Natural killer cell (primary cell): ENCODE measurements at regions not wholly inside any gene's neighbourhood (a gene's known extent, or its start where the extent isn't known, plus 50 kb on each side); places are given as distances from the start of the nearest gene placed in this dataset.
"Not testable (repeated sequence)": the region's sequence is repeated elsewhere in the genome, so short reads cannot be mapped to it uniquely, and the experiment has no call there.

Source experiments
- ATAC-seq, 3 donors: fragments of 150-1000 bp in 2 of 3; fragments of 200-7000 bp in 1 of 3; cut with Tn5 transposase; 1 replicate in 1 of 3; 2 replicates in 2 of 3; pipeline ENCODE4 v1.10.0; 2021; ENCODE audit warnings: mild to moderate bottlenecking in 2 of 3, moderate library complexity in 2 of 3
- DNase-seq, 2 donors: peaks; one replicate each; pipeline versions ENCODE4 v3.0.0 to v3.0.0-alpha.2; 2013 to 2021; ENCODE audit warnings: mixed read lengths in 1 of 2
- H3K27ac ChIP-seq: one replicate; pipeline ENCODE4 v1.5.1; 2013; ENCODE audit warnings: mild to moderate bottlenecking, low read length
- H3K27me3 ChIP-seq: one replicate; pipeline ENCODE4 v1.6.1; 2013; ENCODE audit warnings: low read length; ENCODE audit not compliant: control insufficient read depth, insufficient read depth
- H3K36me3 ChIP-seq: one replicate; pipeline ENCODE4 v1.6.1; 2013; ENCODE audit warnings: low read length; ENCODE audit not compliant: control insufficient read depth, insufficient read depth
- H3K4me1 ChIP-seq: one replicate; pipeline ENCODE4 v1.6.1; 2013; ENCODE audit warnings: low read length; ENCODE audit not compliant: control insufficient read depth, insufficient read depth
- H3K4me3 ChIP-seq: one replicate; pipeline ENCODE4 v1.5.1; 2013; ENCODE audit warnings: low read length
- H3K9me3 ChIP-seq: one replicate; pipeline ENCODE4 v1.6.1; 2013; ENCODE audit warnings: low read length; ENCODE audit not compliant: control insufficient read depth, insufficient read depth
- H3K27ac Mint-ChIP-seq, 2 donors: one replicate each; pipeline ENCODE4 v1.8.0; 2022; ENCODE audit warnings: mild to moderate bottlenecking in 2 of 2, mixed read lengths in 2 of 2, moderate library complexity in 1 of 2
- H3K27me3 Mint-ChIP-seq, 2 donors: one replicate each; pipeline ENCODE4 v1.8.0; 2022; ENCODE audit warnings: low read depth in 2 of 2, mixed read lengths in 2 of 2
- H3K36me3 Mint-ChIP-seq: one replicate; pipeline ENCODE4 v1.8.0; 2022; ENCODE audit warnings: mixed read lengths
- H3K4me1 Mint-ChIP-seq, 2 donors: one replicate each; pipeline ENCODE4 v1.8.0; 2022; ENCODE audit warnings: mixed read lengths in 2 of 2
- H3K4me3 Mint-ChIP-seq: one replicate; pipeline ENCODE4 v1.8.0; 2022; ENCODE audit warnings: mild to moderate bottlenecking, moderate library complexity, mixed read lengths
- H3K9me3 Mint-ChIP-seq, 2 donors: one replicate each; pipeline ENCODE4 v1.8.0; 2022; ENCODE audit warnings: mixed read lengths in 2 of 2
- whole genome bisulfite sequencing: methylation state at CpG from one replicate; pipeline ENCODE4 v1.1.7; 2013; ENCODE audit warnings: missing lambda C conversion rate; ENCODE audit not compliant: insufficient coverage; 5-methylcytosine and 5-hydroxymethylcytosine counted together
- intact Hi-C: fragments of 100-400 bp; cut with micrococcal nuclease; formaldehyde crosslinking; loops from one replicate; pipeline ENCODE4 v1.14.2; 2022
- TF ChIP-seq, protein P1 (sequence below): fragments of 200-600 bp; IDR thresholded peaks from one replicate; pipeline ENCODE4 v1.8.0; 2022; ENCODE audit warnings: antibody characterized with exemption

DNA sequence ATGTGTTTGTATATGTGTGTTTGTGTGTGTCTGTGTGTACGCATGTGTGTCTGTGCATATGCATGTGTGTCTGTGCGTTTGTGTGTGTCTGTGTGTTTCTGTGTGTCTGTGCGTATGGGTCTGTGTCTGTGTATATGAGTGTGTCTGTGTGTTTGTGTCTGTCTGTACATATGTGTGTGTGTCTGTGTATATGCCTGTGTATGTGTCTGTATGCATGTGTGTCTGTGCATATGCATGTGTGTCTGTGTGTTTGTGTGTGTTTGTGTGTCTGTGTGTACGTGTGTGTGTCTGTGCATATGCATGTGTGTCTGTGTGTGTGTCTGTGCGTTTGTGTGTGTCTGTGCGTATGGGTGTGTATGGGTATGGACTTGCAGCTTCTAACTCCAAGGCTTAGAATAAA is 174.0 kb upstream of the NOX3 start:
- Mint-ChIP-seq H3K4me1 (no peaks in the 10 kb centered on the region), H3K27me3 (no peaks in the 10 kb centered on the region), H3K9me3 (peaks cover 9 to 10% of the 10 kb centered on the region in 2 donors), H3K27ac (no peak overlapping the region), H3K36me3 (no peaks in the 10 kb centered on the region), H3K4me3 (no peak overlapping the region)
- Histone ChIP-seq H3K27ac (no peak overlapping the region), H3K9me3 (no peaks in the 10 kb centered on the region), H3K27me3 (no peaks in the 10 kb centered on the region), H3K36me3 (no peaks in the 10 kb centered on the region), H3K4me1 (no peaks in the 10 kb centered on the region), H3K4me3 (no peak overlapping the region)
- 72% methylated on average over 4 of the region's 6 CpGs for WGBS
- ATAC-seq: no peak
- TF ChIP-seq, protein P1, sequence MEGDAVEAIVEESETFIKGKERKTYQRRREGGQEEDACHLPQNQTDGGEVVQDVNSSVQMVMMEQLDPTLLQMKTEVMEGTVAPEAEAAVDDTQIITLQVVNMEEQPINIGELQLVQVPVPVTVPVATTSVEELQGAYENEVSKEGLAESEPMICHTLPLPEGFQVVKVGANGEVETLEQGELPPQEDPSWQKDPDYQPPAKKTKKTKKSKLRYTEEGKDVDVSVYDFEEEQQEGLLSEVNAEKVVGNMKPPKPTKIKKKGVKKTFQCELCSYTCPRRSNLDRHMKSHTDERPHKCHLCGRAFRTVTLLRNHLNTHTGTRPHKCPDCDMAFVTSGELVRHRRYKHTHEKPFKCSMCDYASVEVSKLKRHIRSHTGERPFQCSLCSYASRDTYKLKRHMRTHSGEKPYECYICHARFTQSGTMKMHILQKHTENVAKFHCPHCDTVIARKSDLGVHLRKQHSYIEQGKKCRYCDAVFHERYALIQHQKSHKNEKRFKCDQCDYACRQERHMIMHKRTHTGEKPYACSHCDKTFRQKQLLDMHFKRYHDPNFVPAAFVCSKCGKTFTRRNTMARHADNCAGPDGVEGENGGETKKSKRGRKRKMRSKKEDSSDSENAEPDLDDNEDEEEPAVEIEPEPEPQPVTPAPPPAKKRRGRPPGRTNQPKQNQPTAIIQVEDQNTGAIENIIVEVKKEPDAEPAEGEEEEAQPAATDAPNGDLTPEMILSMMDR: no peak
- DNase-seq: no peak
- intact Hi-C loops: no loop called here

DNA sequence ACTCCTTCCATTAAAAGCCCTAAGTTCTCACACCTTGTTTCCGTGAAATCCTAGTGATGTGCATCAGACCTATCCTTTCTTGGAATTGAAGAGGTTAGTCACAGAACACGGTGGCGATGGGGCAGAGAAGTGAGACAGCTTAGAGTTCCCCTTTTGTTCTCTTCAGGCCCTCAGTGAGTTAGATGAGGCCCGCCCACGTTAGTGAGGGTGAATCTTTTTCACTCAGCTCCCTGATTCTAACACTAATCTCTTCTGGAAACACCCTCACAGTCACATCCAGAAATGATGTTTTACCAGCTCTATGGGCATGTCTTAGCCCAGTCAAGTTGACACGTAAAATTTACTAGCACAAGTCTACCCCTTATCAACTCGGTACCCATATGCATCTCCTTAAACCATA is 172.7 kb upstream of the NOX3 start:
- peaks cover 9 to 10% of the 10 kb centered on the region in 2 donors for H3K9me3 Mint-ChIP-seq

DNA sequence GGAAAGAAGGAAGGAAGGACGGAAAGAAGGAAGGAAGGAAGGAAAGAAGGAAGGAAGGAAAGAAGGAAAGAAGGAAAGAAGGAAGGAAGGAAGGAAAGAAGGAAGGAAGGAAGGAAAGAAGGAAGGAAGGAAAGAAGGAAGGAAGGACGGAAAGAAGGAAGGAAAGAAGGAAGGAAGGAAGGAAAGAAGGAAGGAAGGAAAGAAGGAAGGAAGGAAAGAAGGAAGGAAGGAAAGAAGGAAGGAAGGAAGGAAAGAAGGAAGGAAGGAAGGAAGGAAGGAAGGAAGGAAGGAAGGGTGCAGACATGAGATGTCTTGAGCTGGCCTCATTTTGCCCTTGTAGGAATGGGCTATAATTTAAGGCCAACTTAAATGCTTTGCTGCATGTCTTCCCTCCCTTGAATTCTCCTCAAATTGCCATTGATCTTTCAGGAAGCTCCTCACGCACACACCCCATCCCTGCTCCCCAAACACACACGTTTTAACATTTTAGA is 172.1 kb upstream of the NOX3 start:
- H3K27me3 ChIP-seq, H3K27me3 Mint-ChIP-seq, H3K4me1 Mint-ChIP-seq, intact Hi-C loops, H3K27ac Mint-ChIP-seq, ATAC-seq, H3K4me3 ChIP-seq, H3K27ac ChIP-seq, H3K4me3 Mint-ChIP-seq, DNase-seq, H3K36me3 ChIP-seq, H3K9me3 ChIP-seq, H3K4me1 ChIP-seq, H3K36me3 Mint-ChIP-seq: not testable (repeated sequence)
- H3K9me3 Mint-ChIP-seq: peaks cover 10 to 11% of the 10 kb centered on the region in 2 donors
- WGBS: 79% methylated on average over 2 of the region's 4 CpGs

More for the DNA sequence above, 172.7 kb upstream of the NOX3 start:
- H3K4me1 Mint-ChIP-seq: no peaks in the 10 kb centered on the region
- TF ChIP-seq, protein P1: no peak
- H3K27ac Mint-ChIP-seq: no peak overlapping the region
- no peaks in the 10 kb centered on the region for H3K4me1 ChIP-seq
- no peak for DNase-seq
- no peak overlapping the region for H3K4me3 ChIP-seq
- intact Hi-C loops: no loop called here
- H3K36me3 ChIP-seq: no peaks in the 10 kb centered on the region
- 76% methylated on average over 7 of the region's 7 CpGs for WGBS
- no peak overlapping the region for H3K27ac ChIP-seq
- no peaks in the 10 kb centered on the region for H3K36me3 Mint-ChIP-seq
- H3K27me3 ChIP-seq: no peaks in the 10 kb centered on the region
- H3K9me3 ChIP-seq: no peaks in the 10 kb centered on the region
- ATAC-seq: no peak
- H3K4me3 Mint-ChIP-seq: no peak overlapping the region
- no peaks in the 10 kb centered on the region for H3K27me3 Mint-ChIP-seq

DNA sequence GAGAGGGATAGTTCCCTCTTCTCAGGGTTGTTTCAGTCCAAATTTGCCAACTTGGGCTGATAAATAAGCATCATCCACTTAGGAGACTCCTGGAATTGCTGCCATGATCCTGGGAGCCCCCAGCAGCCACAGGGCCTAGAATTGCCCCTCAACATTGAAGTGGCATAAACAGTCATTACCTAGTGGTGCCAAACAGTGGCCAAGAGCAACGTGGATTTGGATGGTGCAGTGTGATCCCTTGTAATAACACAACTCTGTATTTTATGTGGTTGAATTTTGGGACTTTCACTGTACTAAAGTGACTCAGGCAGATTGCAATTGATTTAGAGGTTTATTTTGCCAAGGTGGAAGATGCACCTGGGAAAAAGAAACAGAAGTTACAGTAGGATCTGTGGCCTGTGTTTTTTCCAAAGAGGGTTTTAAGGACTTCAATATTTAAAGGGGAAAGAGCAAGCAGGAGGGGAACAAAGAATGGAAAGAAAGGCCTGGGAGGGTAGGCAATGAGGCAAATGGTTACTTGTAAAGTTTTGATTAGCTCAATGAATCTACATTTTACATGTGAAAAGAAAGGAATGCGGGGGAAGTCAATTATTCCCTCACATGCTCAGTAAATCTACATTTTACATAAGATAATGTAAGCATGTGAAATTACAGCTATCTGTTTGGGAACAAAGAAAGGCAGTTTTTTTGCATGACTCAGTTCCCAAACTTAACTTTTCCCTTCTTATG is 168.0 kb upstream of the NOX3 start:
- TF ChIP-seq, protein P1: no peak
- 73% methylated on average over 1 of the region's 2 CpGs for WGBS
- H3K9me3 Mint-ChIP-seq: peaks cover 2 to 8% of the 10 kb centered on the region in 2 donors
- DNase-seq (no peak), ATAC-seq (no peak)
- H3K27me3 Mint-ChIP-seq: no peaks in the 10 kb centered on the region
- intact Hi-C loops: no loop called here
- H3K9me3 ChIP-seq: no peaks in the 10 kb centered on the region
- H3K36me3 Mint-ChIP-seq: no peaks in the 10 kb centered on the region
- H3K27ac Mint-ChIP-seq: no peak overlapping the region
- no peak overlapping the region for H3K4me3 Mint-ChIP-seq
- no peaks in the 10 kb centered on the region for H3K4me1 Mint-ChIP-seq
- H3K4me3 ChIP-seq: no peak overlapping the region
- H3K27me3 ChIP-seq: no peaks in the 10 kb centered on the region
- H3K27ac ChIP-seq: no peak overlapping the region
- H3K4me1 ChIP-seq: no peaks in the 10 kb centered on the region
- H3K36me3 ChIP-seq: no peaks in the 10 kb centered on the region
